ENCODE measurements at regions not wholly inside any gene's neighbourhood (a gene's known extent, or its start where the extent isn't known, plus 50 kb on each side); places are given as distances from the start of the nearest gene placed in this dataset.

- DNase-seq: no peak
- Histone ChIP-seq H3K79me2 (ENCODE audit: low read length) (no peaks in the 10 kb centered on the region), H2AFZ (ENCODE audit: low read length) (no peak overlapping the region), H3K36me3 (replicated peaks; ENCODE audit: insufficient read depth, low read length) (no peaks in the 10 kb centered on the region), H3K9me2 (replicated peaks; ENCODE audit: insufficient read depth, low read length) (no peaks in the 10 kb centered on the region), H3K4me1 (ENCODE audit: low read length) (no peaks in the 10 kb centered on the region), H3K4me3 (ENCODE audit: low read length) (no peak overlapping the region), H3K4me2 (ENCODE audit: low read depth, low read length) (no peak overlapping the region), H4K20me1 (ENCODE audit: insufficient read depth, low read length) (no peaks in the 10 kb centered on the region), H3K9ac (ENCODE audit: low read length) (no peak overlapping the region), H3K9me3 (replicated peaks; ENCODE audit: insufficient read depth, low read length) (no peaks in the 10 kb centered on the region), H3K27me3 (replicated peaks; ENCODE audit: insufficient read depth, low read length) (no peaks in the 10 kb centered on the region), H3F3A (ENCODE audit: insufficient read depth, low read length) (no peaks in the 10 kb centered on the region), H3K27ac (ENCODE audit: low read length) (no peak overlapping the region)
- TF ChIP-seq EZH2 (optimal IDR thresholded peaks at IDR 0.05; ENCODE audit: low read depth, low read length): no peak
- TF ChIP-seq EZH2phosphoT487 (IDR thresholded peaks at IDR 0.05; ENCODE audit: low read length): no peak
- TF ChIP-seq CTCF (IDR thresholded peaks at IDR 0.05; ENCODE audit: low read length): no peak
These were observed 262.5 kb downstream of the CDH26 start for GRCh38 chr20:60220706-60221105.

- H3K4me2 ChIP-seq (ENCODE audit: low read depth, low read length): no peak overlapping the region
- no peaks in the 10 kb centered on the region for H3F3A ChIP-seq (ENCODE audit: insufficient read depth, low read length)
- no peak overlapping the region for H2AFZ ChIP-seq (ENCODE audit: low read length)
- H3K36me3 ChIP-seq (replicated peaks; ENCODE audit: insufficient read depth, low read length): no peaks in the 10 kb centered on the region
- no peak overlapping the region for H3K27ac ChIP-seq (ENCODE audit: low read length)
- H3K9me3 ChIP-seq (replicated peaks; ENCODE audit: insufficient read depth, low read length): no peaks in the 10 kb centered on the region
- H3K9me2 ChIP-seq (replicated peaks; ENCODE audit: insufficient read depth, low read length): no peaks in the 10 kb centered on the region
- H3K9ac ChIP-seq (ENCODE audit: low read length): no peak overlapping the region
- no peaks in the 10 kb centered on the region for H3K27me3 ChIP-seq (replicated peaks; ENCODE audit: insufficient read depth, low read length)
- H3K4me3 ChIP-seq (ENCODE audit: low read length): no peak overlapping the region
- H4K20me1 ChIP-seq (ENCODE audit: insufficient read depth, low read length): no peaks in the 10 kb centered on the region
- H3K4me1 ChIP-seq (ENCODE audit: low read length): no peaks in the 10 kb centered on the region
- TF ChIP-seq EZH2phosphoT487 (IDR thresholded peaks at IDR 0.05; ENCODE audit: low read length): no peak
- no peak for TF ChIP-seq EZH2 (optimal IDR thresholded peaks at IDR 0.05; ENCODE audit: low read depth, low read length)
- TF ChIP-seq CTCF (IDR thresholded peaks at IDR 0.05; ENCODE audit: low read length): no peak
- no peaks in the 10 kb centered on the region for H3K79me2 ChIP-seq (ENCODE audit: low read length)
- no peak for DNase-seq
These were observed 263.4 kb downstream of the CDH26 start for GRCh38 chr20:60221593-60221992.

- Histone ChIP-seq H3K27ac (ENCODE audit: low read length) (no peak overlapping the region), H3K36me3 (replicated peaks; ENCODE audit: insufficient read depth, low read length) (no peaks in the 10 kb centered on the region), H3F3A (ENCODE audit: insufficient read depth, low read length) (no peaks in the 10 kb centered on the region), H3K4me3 (ENCODE audit: low read length) (no peak overlapping the region), H4K20me1 (ENCODE audit: insufficient read depth, low read length) (no peaks in the 10 kb centered on the region), H3K9me3 (replicated peaks; ENCODE audit: insufficient read depth, low read length) (no peaks in the 10 kb centered on the region), H2AFZ (ENCODE audit: low read length) (no peak overlapping the region), H3K9me2 (replicated peaks; ENCODE audit: insufficient read depth, low read length) (no peaks in the 10 kb centered on the region), H3K9ac (ENCODE audit: low read length) (no peak overlapping the region), H3K4me1 (ENCODE audit: low read length) (no peaks in the 10 kb centered on the region), H3K27me3 (replicated peaks; ENCODE audit: insufficient read depth, low read length) (no peaks in the 10 kb centered on the region), H3K79me2 (ENCODE audit: low read length) (no peaks in the 10 kb centered on the region), H3K4me2 (ENCODE audit: low read depth, low read length) (no peak overlapping the region)
- TF ChIP-seq EZH2phosphoT487 (IDR thresholded peaks at IDR 0.05; ENCODE audit: low read length) (no peak), EZH2 (optimal IDR thresholded peaks at IDR 0.05; ENCODE audit: low read depth, low read length) (no peak)
- no peak for DNase-seq
These were observed 264.3 kb downstream of the CDH26 start for GRCh38 chr20:60222497-60222896.

- Histone ChIP-seq H3K4me1 (ENCODE audit: low read length) (no peaks in the 10 kb centered on the region), H3K27ac (ENCODE audit: low read length) (no peak overlapping the region), H3F3A (ENCODE audit: insufficient read depth, low read length) (no peaks in the 10 kb centered on the region), H3K9ac (ENCODE audit: low read length) (no peak overlapping the region), H3K36me3 (replicated peaks; ENCODE audit: insufficient read depth, low read length) (no peaks in the 10 kb centered on the region), H3K9me2 (replicated peaks; ENCODE audit: insufficient read depth, low read length) (no peaks in the 10 kb centered on the region), H3K4me3 (ENCODE audit: low read length) (no peak overlapping the region), H3K27me3 (replicated peaks; ENCODE audit: insufficient read depth, low read length) (no peaks in the 10 kb centered on the region), H3K79me2 (ENCODE audit: low read length) (no peaks in the 10 kb centered on the region), H2AFZ (ENCODE audit: low read length) (no peak overlapping the region), H3K4me2 (ENCODE audit: low read depth, low read length) (no peak overlapping the region), H4K20me1 (ENCODE audit: insufficient read depth, low read length) (no peaks in the 10 kb centered on the region), H3K9me3 (replicated peaks; ENCODE audit: insufficient read depth, low read length) (no peaks in the 10 kb centered on the region)
- no peak for TF ChIP-seq EZH2phosphoT487 (IDR thresholded peaks at IDR 0.05; ENCODE audit: low read length)
- TF ChIP-seq EZH2 (optimal IDR thresholded peaks at IDR 0.05; ENCODE audit: low read depth, low read length): no peak
- TF ChIP-seq CTCF (IDR thresholded peaks at IDR 0.05; ENCODE audit: low read length): no peak
- DNase-seq: no peak
These were observed 265.0 kb downstream of the CDH26 start for GRCh38 chr20:60223174-60223573.
